Osteoblast (primary cell): ENCODE measurements at regions not wholly inside any gene's neighbourhood (a gene's known extent, or its start where the extent isn't known, plus 50 kb on each side); places are given as distances from the start of the nearest gene placed in this dataset.

Source experiments
- DNase-seq: peaks from one replicate; pipeline ENCODE4 v3.0.0; 2011; ENCODE audit warnings: low spot score, mixed read lengths; ENCODE audit not compliant: insufficient read length; ENCODE audit errors: missing footprints
- H2AFZ ChIP-seq: 2 replicates; pipeline ENCODE4 v1.6.0; 2011; ENCODE audit warnings: mild to moderate bottlenecking, low read length
- H3K27ac ChIP-seq: 2 replicates; pipeline ENCODE4 v1.5.1; 2011; ENCODE audit warnings: mild to moderate bottlenecking, low read depth, low read length, moderate library complexity
- H3K27me3 ChIP-seq: 2 replicates; pipeline ENCODE4 v1.6.0; 2012; ENCODE audit warnings: mild to moderate bottlenecking, control low read depth, inconsistent platforms, low read length, moderate library complexity; ENCODE audit not compliant: insufficient read depth
- H3K36me3 ChIP-seq: 2 replicates; pipeline ENCODE4 v1.5.1; 2011; ENCODE audit warnings: mild to moderate bottlenecking, low read length, control low read depth, moderate library complexity; ENCODE audit not compliant: insufficient read depth
- H3K4me1 ChIP-seq: 2 replicates; pipeline ENCODE4 v1.5.1; 2011; ENCODE audit warnings: mild to moderate bottlenecking, low read length, control low read depth, moderate library complexity; ENCODE audit not compliant: insufficient read depth
- H3K4me2 ChIP-seq: 2 replicates; pipeline ENCODE4 v1.6.0; 2011; ENCODE audit warnings: mild to moderate bottlenecking, low read length; ENCODE audit not compliant: insufficient read depth
- H3K4me3 ChIP-seq: fragments of 200-600 bp; sonication (generic); 3 replicates; pipeline ENCODE4 v1.5.1; 2012; ENCODE audit warnings: mild to moderate bottlenecking, low read length, inconsistent platforms; ENCODE audit not compliant: insufficient read depth
- H3K79me2 ChIP-seq: 2 replicates; pipeline ENCODE4 v1.6.0; 2012; ENCODE audit warnings: mild to moderate bottlenecking, low read length, control low read depth, inconsistent platforms; ENCODE audit not compliant: insufficient read depth
- H3K9me3 ChIP-seq: 2 replicates; pipeline ENCODE4 v1.5.1; 2011; ENCODE audit warnings: low read depth, low read length, control low read depth
- H4K20me1 ChIP-seq: 2 replicates; pipeline ENCODE4 v1.6.0; 2012; ENCODE audit warnings: mild to moderate bottlenecking, low read length, control low read depth; ENCODE audit not compliant: insufficient read depth
- CTCF ChIP-seq: IDR thresholded peaks from 2 replicates; pipeline ENCODE4 v1.5.1; 2011; ENCODE audit warnings: mild to moderate bottlenecking, low read depth, low read length, moderate library complexity; ENCODE audit errors: extremely low read depth

GRCh38 chr20:7257692-7258466 is 490.4 kb downstream of the BMP2 start:
- no peaks in the 10 kb centered on the region for H3K9me3 ChIP-seq
- no peaks in the 10 kb centered on the region for H4K20me1 ChIP-seq
- H3K4me3 ChIP-seq, result no peak overlapping the region
- H2AFZ ChIP-seq, result no peak overlapping the region
- no peaks in the 10 kb centered on the region for H3K4me1 ChIP-seq
- H3K27me3 ChIP-seq, result no peaks in the 10 kb centered on the region
- TF ChIP-seq CTCF, result no peak
- no peak for DNase-seq
- no peak overlapping the region for H3K27ac ChIP-seq
- H3K36me3 ChIP-seq, result no peaks in the 10 kb centered on the region
- no peak overlapping the region for H3K4me2 ChIP-seq
- H3K79me2 ChIP-seq, result no peaks in the 10 kb centered on the region

- Histone ChIP-seq H3K27me3 (no peaks in the 10 kb centered on the region), H2AFZ (no peak overlapping the region), H4K20me1 (no peaks in the 10 kb centered on the region), H3K4me2 (no peak overlapping the region), H3K9me3 (no peaks in the 10 kb centered on the region), H3K27ac (no peak overlapping the region), H3K36me3 (no peaks in the 10 kb centered on the region), H3K79me2 (no peaks in the 10 kb centered on the region), H3K4me1 (no peaks in the 10 kb centered on the region), H3K4me3 (no peak overlapping the region)
- no peak for TF ChIP-seq CTCF
- no peak for DNase-seq
These were observed 495.3 kb downstream of the BMP2 start for GRCh38 chr20:7262803-7263202.

GRCh38 chr20:7264137-7264536 is 496.7 kb downstream of the BMP2 start:
- TF ChIP-seq CTCF, result no peak
- H3K4me1 ChIP-seq, result no peaks in the 10 kb centered on the region
- no peak overlapping the region for H3K4me2 ChIP-seq
- H2AFZ ChIP-seq, result no peak overlapping the region
- H3K4me3 ChIP-seq, result no peak overlapping the region
- DNase-seq, result no peak
- no peaks in the 10 kb centered on the region for H3K79me2 ChIP-seq
- H3K9me3 ChIP-seq, result no peaks in the 10 kb centered on the region
- H4K20me1 ChIP-seq, result no peaks in the 10 kb centered on the region
- no peaks in the 10 kb centered on the region for H3K27me3 ChIP-seq
- H3K27ac ChIP-seq, result no peak overlapping the region
- H3K36me3 ChIP-seq, result no peaks in the 10 kb centered on the region

GRCh38 chr20:7269452-7269851 is 502.0 kb downstream of the BMP2 start:
- no peaks in the 10 kb centered on the region for H3K9me3 ChIP-seq
- H3K4me1 ChIP-seq, result no peaks in the 10 kb centered on the region
- H3K36me3 ChIP-seq, result no peaks in the 10 kb centered on the region
- no peak overlapping the region for H3K4me2 ChIP-seq
- H3K79me2 ChIP-seq, result no peaks in the 10 kb centered on the region
- no peak for DNase-seq
- H3K27me3 ChIP-seq, result no peaks in the 10 kb centered on the region
- TF ChIP-seq CTCF, result no peak
- H2AFZ ChIP-seq, result no peak overlapping the region
- no peaks in the 10 kb centered on the region for H4K20me1 ChIP-seq
- no peak overlapping the region for H3K4me3 ChIP-seq
- H3K27ac ChIP-seq, result no peak overlapping the region
